ENCODE measurements at regions not wholly inside any gene's neighbourhood (a gene's known extent, or its start where the extent isn't known, plus 50 kb on each side); places are given as distances from the start of the nearest gene placed in this dataset.
"Not testable (repeated sequence)": the region's sequence is repeated elsewhere in the genome, so short reads cannot be mapped to it uniquely, and the experiment has no call there.

DNA sequence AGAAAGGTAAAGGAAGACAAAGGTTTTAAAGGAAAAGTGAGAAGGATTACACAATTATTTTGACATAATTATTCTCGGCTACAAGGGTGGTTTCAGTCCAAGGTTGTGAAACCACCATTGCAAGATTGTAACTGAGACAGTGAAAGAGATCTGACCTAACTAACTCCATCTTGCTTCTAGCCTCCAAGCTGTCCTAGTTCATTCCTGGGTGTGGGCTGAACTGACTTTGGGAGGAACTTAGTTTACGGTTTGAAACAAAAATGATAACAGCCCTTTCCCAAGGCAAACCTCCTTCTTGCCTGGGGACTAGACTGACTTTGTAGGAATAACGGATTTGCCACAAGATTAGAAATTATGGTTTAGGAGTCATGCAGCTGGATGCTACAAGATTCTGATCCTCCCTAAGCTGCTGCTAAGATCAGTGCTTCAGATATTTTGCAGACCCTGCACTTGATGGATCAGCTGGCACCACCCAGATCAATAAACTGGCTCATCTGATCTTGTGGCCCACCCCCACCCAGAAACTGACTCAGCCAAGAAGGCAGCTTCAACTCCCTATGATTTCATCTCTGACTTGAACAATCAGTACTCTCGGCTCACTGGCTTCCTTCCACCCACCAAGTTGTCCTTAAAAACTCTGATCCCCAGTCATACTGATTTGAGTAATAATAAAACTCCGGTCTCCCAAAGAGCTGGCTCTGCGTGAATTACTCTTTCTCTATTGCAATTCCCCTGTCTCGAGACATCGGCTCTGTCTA, 57.7 kb upstream of the AADACL2 start:
- DNase-seq (ENCODE audit: insufficient read length, low spot score) (no peak), FAIRE-seq (no peak)
- TF ChIP-seq POLR2A (IDR thresholded peaks at IDR 0.05; ENCODE audit: low read depth, low read length) (no peak), POLR2AphosphoS5 (IDR thresholded peaks at IDR 0.05; ENCODE audit: low read depth, low read length) (no peak), PAX5 (IDR thresholded peaks at IDR 0.05; ENCODE audit: insufficient read depth, low read length, severe bottlenecking) (no peak), SPI1 (IDR thresholded peaks at IDR 0.05; ENCODE audit: low read depth, low read length) (no peak), POU2F2 (IDR thresholded peaks at IDR 0.05; ENCODE audit: low read depth, low read length) (no peak), TAF1 (IDR thresholded peaks at IDR 0.05; ENCODE audit: low read depth, low read length) (no peak)

DNA sequence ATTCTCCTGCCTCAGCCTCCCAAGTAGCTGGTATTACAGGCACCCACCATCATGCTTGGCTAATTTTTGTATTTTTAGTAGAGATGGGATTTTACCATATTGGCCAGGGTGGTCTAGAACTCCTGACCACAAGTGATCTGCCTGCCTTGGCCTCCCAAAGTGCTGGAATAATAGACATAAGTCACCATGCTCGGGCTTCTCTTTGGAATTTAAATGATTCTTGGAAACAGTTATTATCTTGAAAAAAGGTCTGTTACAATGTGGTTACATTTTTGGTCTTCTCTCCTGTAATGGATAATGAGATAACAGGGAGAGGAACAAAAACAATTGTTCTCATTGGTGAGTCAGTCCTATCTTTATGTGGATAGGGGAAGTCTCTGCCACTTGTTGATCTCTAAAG, 59.8 kb upstream of the AADACL2 start:
- no peak for TF ChIP-seq SPI1 (IDR thresholded peaks at IDR 0.05; ENCODE audit: low read depth, low read length)
- no peak for TF ChIP-seq POLR2A (IDR thresholded peaks at IDR 0.05; ENCODE audit: low read depth, low read length)
- no peak for TF ChIP-seq POU2F2 (IDR thresholded peaks at IDR 0.05; ENCODE audit: low read depth, low read length)
- TF ChIP-seq PAX5 (IDR thresholded peaks at IDR 0.05; ENCODE audit: insufficient read depth, low read length, severe bottlenecking): no peak
- TF ChIP-seq POLR2AphosphoS5 (IDR thresholded peaks at IDR 0.05; ENCODE audit: low read depth, low read length): no peak
- TF ChIP-seq TAF1 (IDR thresholded peaks at IDR 0.05; ENCODE audit: low read depth, low read length): no peak
- no peak for DNase-seq (ENCODE audit: insufficient read length, low spot score)
- no peak for FAIRE-seq

DNA sequence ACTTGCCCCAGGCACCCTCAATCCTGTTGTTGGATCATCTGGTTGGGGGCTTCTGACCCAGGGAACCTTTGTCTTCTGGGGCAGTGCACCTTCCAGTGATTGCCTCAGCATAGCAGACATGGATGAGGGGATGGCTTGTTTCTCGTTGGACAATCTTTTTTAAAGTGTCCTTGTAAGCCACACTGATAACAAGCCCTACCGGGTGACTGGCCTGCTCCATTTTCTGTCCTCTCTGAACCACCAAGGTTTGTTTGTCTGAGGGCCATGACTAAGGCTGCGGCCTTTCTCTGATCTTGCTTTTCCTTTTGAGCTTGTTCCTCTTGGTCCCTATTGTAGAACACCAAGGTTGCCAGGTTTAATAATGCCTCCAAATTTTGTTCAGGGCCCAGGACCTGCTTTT, 66.0 kb upstream of the AADACL2 start:
- not testable (repeated sequence) for DNase-seq (ENCODE audit: insufficient read length, low spot score); FAIRE-seq

GRCh38 chr3:151660885-151661284, 72.8 kb upstream of the AADACL2 start:
- FAIRE-seq (no peak), DNase-seq (ENCODE audit: insufficient read length, low spot score) (no peak)
- no peak for TF ChIP-seq SPI1 (IDR thresholded peaks at IDR 0.05; ENCODE audit: low read depth, low read length)
- no peak for TF ChIP-seq POU2F2 (IDR thresholded peaks at IDR 0.05; ENCODE audit: low read depth, low read length)
- no peak for TF ChIP-seq POLR2A (IDR thresholded peaks at IDR 0.05; ENCODE audit: low read depth, low read length)
- TF ChIP-seq PAX5 (IDR thresholded peaks at IDR 0.05; ENCODE audit: insufficient read depth, low read length, severe bottlenecking): no peak
- TF ChIP-seq POLR2AphosphoS5 (IDR thresholded peaks at IDR 0.05; ENCODE audit: low read depth, low read length): no peak
- TF ChIP-seq TAF1 (IDR thresholded peaks at IDR 0.05; ENCODE audit: low read depth, low read length): no peak

DNA sequence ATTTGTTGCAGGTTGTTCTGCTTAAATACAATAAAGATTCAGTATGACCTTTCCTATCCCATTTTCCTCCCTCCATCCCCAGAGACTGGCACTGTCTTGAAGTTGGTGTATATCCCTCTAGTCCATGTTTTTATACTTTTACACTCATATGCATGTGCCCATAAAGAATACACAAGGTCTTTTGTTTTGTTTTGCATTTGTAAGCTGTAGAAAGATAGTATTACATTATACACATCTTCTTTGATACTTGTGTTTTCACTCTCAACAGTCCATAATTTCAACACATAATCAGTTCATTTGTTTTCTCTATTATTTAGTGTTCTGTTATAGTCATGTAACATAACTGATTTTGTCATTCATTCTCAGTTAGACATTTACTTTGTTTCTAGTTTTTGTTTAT, 88.7 kb upstream of the AADACL2 start:
- no peak for FAIRE-seq
- TF ChIP-seq POLR2A (IDR thresholded peaks at IDR 0.05; ENCODE audit: low read depth, low read length) (no peak), TAF1 (IDR thresholded peaks at IDR 0.05; ENCODE audit: low read depth, low read length) (no peak), PAX5 (IDR thresholded peaks at IDR 0.05; ENCODE audit: insufficient read depth, low read length, severe bottlenecking) (no peak), POLR2AphosphoS5 (IDR thresholded peaks at IDR 0.05; ENCODE audit: low read depth, low read length) (no peak), POU2F2 (IDR thresholded peaks at IDR 0.05; ENCODE audit: low read depth, low read length) (no peak), SPI1 (IDR thresholded peaks at IDR 0.05; ENCODE audit: low read depth, low read length) (no peak)

DNA sequence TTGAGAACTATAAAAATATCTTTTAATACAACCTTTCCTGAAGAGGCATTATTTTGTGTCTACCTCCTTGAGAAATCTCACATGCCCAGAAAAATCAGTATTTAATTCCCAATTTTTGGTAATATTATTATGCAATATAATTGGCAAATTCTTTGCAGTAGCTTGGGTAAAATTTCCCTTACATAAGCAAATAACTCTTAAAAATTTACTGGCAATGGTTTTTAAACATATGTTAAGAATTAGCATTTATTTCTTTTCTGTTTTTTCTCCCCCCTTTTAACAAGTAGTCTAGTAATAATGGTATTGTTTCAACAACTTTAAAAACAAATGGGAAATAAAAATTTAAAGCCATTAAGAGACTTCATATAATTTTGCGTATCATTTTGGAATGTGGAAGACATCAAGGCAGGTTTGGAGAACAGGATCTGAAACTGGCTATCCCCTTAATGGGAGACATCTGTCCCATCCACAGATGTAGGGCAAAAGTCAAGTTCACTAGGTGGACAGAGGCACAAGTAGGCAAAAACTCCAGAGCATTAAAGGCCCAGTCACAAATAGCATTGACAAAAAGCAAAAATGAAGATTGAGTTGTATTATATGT, 89.6 kb upstream of the AADACL2 start:
- no peak for DNase-seq (ENCODE audit: insufficient read length, low spot score)
- TF ChIP-seq PAX5 (IDR thresholded peaks at IDR 0.05; ENCODE audit: insufficient read depth, low read length, severe bottlenecking) (no peak), POU2F2 (IDR thresholded peaks at IDR 0.05; ENCODE audit: low read depth, low read length) (no peak), POLR2AphosphoS5 (IDR thresholded peaks at IDR 0.05; ENCODE audit: low read depth, low read length) (no peak), POLR2A (IDR thresholded peaks at IDR 0.05; ENCODE audit: low read depth, low read length) (no peak), TAF1 (IDR thresholded peaks at IDR 0.05; ENCODE audit: low read depth, low read length) (no peak), SPI1 (IDR thresholded peaks at IDR 0.05; ENCODE audit: low read depth, low read length) (no peak)

More for the DNA sequence above, 88.7 kb upstream of the AADACL2 start:
- no peak for DNase-seq (ENCODE audit: insufficient read length, low spot score)

GRCh38 chr3:151639418-151639740, 94.3 kb upstream of the AADACL2 start:
- no peak for FAIRE-seq
- TF ChIP-seq SPI1 (IDR thresholded peaks at IDR 0.05; ENCODE audit: low read depth, low read length) (no peak), TAF1 (IDR thresholded peaks at IDR 0.05; ENCODE audit: low read depth, low read length) (no peak), POU2F2 (IDR thresholded peaks at IDR 0.05; ENCODE audit: low read depth, low read length) (no peak), POLR2AphosphoS5 (IDR thresholded peaks at IDR 0.05; ENCODE audit: low read depth, low read length) (no peak), POLR2A (IDR thresholded peaks at IDR 0.05; ENCODE audit: low read depth, low read length) (no peak), PAX5 (IDR thresholded peaks at IDR 0.05; ENCODE audit: insufficient read depth, low read length, severe bottlenecking) (no peak)
- no peak for DNase-seq (ENCODE audit: insufficient read length, low spot score)

More for the DNA sequence above, 89.6 kb upstream of the AADACL2 start:
- no peak for FAIRE-seq

- DNase-seq (ENCODE audit: insufficient read length, low spot score) (no peak), FAIRE-seq (no peak)
- no peak for TF ChIP-seq POLR2A (IDR thresholded peaks at IDR 0.05; ENCODE audit: low read depth, low read length)
- no peak for TF ChIP-seq POLR2AphosphoS5 (IDR thresholded peaks at IDR 0.05; ENCODE audit: low read depth, low read length)
- no peak for TF ChIP-seq POU2F2 (IDR thresholded peaks at IDR 0.05; ENCODE audit: low read depth, low read length)
- TF ChIP-seq TAF1 (IDR thresholded peaks at IDR 0.05; ENCODE audit: low read depth, low read length): no peak
Measured at GRCh38 chr3:151638555-151639417, 94.9 kb upstream of the AADACL2 start.

- no peak for FAIRE-seq
- DNase-seq (ENCODE audit: insufficient read length, low spot score): no peak
- TF ChIP-seq POLR2AphosphoS5 (IDR thresholded peaks at IDR 0.05; ENCODE audit: low read depth, low read length) (no peak), POU2F2 (IDR thresholded peaks at IDR 0.05; ENCODE audit: low read depth, low read length) (no peak), SPI1 (IDR thresholded peaks at IDR 0.05; ENCODE audit: low read depth, low read length) (no peak), PAX5 (IDR thresholded peaks at IDR 0.05; ENCODE audit: insufficient read depth, low read length, severe bottlenecking) (no peak), POLR2A (IDR thresholded peaks at IDR 0.05; ENCODE audit: low read depth, low read length) (no peak), TAF1 (IDR thresholded peaks at IDR 0.05; ENCODE audit: low read depth, low read length) (no peak)
Measured at GRCh38 chr3:151635905-151636304, 97.8 kb upstream of the AADACL2 start.

Measured in GM12891 (cell line).